Sigmoid colon (tissue), 4 donors: ENCODE measurements at regions not wholly inside any gene's neighbourhood (a gene's known extent, or its start where the extent isn't known, plus 50 kb on each side); places are given as distances from the start of the nearest gene placed in this dataset.

Source experiments
- EP300 ChIP-seq, 4 donors: sonication (generic); formaldehyde crosslinking; IDR thresholded peaks; one replicate each; pipeline ENCODE4 v1.6.1; 2017; ENCODE audit warnings: antibody characterized with exemption in 4 of 4
- POLR2AphosphoS5 ChIP-seq, 4 donors: sonication (generic); formaldehyde crosslinking; IDR thresholded peaks; one replicate each; pipeline ENCODE4 v1.6.1; 2017; ENCODE audit warnings: antibody characterized with exemption in 4 of 4
- TF ChIP-seq, protein P1 (sequence below), 4 experiments: fragments of 450-650 bp in 3 of 4; fragments of 200-600 bp in 1 of 4; IDR thresholded peaks; one replicate each; pipeline ENCODE4 v1.5.1; 2016 to 2019; ENCODE audit warnings: antibody characterized with exemption in 4 of 4, mild to moderate bottlenecking in 3 of 4, moderate library complexity in 2 of 4

DNA sequence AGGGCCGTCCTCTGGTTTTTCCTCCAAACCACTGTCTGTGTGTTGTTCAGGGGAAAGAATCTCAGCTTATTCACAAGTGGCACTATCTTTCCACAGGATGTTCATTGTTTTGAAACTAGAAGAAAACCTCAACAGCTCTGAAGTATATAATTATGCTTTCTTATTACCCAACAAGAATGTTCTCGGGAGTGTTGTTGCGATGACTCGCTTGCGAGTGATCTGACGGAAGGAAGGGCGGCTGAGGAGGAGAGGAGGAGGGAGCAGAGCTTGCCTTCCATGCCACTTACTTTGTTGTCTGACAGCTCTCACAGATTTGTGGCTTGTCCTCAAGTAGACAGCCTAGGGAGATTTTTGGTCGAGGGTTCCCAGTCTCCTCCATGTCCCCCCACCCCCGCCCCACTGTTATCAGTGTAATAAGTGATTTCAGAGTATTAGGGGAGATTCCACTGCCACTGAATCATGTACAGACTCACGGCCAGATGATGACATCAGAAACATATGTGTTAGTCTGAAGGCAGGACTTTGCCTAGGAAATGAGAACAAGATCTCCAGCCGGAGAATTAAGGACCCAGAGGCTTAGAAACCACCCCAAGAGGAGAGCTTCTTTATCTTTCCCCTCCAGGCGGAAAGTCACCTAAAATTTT is 80.7 kb upstream of the CCN6 start:
- TF ChIP-seq, protein P1, sequence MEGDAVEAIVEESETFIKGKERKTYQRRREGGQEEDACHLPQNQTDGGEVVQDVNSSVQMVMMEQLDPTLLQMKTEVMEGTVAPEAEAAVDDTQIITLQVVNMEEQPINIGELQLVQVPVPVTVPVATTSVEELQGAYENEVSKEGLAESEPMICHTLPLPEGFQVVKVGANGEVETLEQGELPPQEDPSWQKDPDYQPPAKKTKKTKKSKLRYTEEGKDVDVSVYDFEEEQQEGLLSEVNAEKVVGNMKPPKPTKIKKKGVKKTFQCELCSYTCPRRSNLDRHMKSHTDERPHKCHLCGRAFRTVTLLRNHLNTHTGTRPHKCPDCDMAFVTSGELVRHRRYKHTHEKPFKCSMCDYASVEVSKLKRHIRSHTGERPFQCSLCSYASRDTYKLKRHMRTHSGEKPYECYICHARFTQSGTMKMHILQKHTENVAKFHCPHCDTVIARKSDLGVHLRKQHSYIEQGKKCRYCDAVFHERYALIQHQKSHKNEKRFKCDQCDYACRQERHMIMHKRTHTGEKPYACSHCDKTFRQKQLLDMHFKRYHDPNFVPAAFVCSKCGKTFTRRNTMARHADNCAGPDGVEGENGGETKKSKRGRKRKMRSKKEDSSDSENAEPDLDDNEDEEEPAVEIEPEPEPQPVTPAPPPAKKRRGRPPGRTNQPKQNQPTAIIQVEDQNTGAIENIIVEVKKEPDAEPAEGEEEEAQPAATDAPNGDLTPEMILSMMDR (IDR thresholded peaks at IDR 0.05) = no peak
- no peak for TF ChIP-seq EP300 (IDR thresholded peaks at IDR 0.05)
- peak in 2 of 4 donors; percentile 45 to 48 for TF ChIP-seq POLR2AphosphoS5 (IDR thresholded peaks at IDR 0.05)
